ENCODE measurements at regions not wholly inside any gene's neighbourhood (a gene's known extent, or its start where the extent isn't known, plus 50 kb on each side); places are given as distances from the start of the nearest gene placed in this dataset.

GRCh38 chr2:226435146-226435545 lies 364.5 kb downstream of the IRS1 start:
- no peak for TF ChIP-seq POLR2AphosphoS5 (IDR thresholded peaks at IDR 0.05; ENCODE audit: low read depth, low read length)
- no peak for TF ChIP-seq POLR2A (IDR thresholded peaks at IDR 0.05; ENCODE audit: low read depth, low read length)

All from GM12892 (cell line).